SU-DHL-6 (cell line): ENCODE measurements at regions not wholly inside any gene's neighbourhood (a gene's known extent, or its start where the extent isn't known, plus 50 kb on each side); places are given as distances from the start of the nearest gene placed in this dataset.

Experiments
- EZH2phosphoT487 ChIP-seq: fragments of 200-600 bp; sonication (generic), shearing (Covaris generic); conservative IDR thresholded peaks from 2 replicates; pipeline ENCODE4 v1.6.1; 2018; ENCODE audit warnings: mild to moderate bottlenecking, antibody characterized with exemption, low read length, moderate library complexity, mixed read lengths
- TF ChIP-seq, protein P1 (sequence below): fragments of 200-600 bp; sonication (generic); IDR thresholded peaks from one replicate; pipeline ENCODE4 v1.5.1; 2017; ENCODE audit warnings: antibody characterized with exemption, mild to moderate bottlenecking, low read length, moderate library complexity; ENCODE audit not compliant: insufficient read depth, poor library complexity, severe bottlenecking

DNA sequence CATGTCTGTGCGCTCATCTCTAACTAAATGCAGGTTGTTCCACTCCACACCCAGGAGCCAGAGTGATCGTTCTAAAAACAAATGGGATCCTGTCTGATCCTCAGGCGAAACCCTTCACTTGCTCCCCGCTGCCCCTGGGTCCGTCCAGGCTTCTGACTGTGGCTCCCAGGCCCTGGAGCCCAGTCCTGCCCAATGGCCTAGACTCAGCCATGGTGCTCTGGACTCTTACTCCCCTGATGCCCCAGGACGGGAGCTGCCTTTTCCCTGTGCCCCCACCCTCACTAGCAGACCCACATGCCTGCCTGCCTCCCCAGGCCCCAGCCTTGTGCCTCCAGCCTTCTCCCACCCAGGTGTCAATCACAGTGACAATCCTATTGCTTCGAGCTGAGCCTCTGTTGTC lies 256.7 kb downstream of the BMP7 start:
- TF ChIP-seq, protein P1, sequence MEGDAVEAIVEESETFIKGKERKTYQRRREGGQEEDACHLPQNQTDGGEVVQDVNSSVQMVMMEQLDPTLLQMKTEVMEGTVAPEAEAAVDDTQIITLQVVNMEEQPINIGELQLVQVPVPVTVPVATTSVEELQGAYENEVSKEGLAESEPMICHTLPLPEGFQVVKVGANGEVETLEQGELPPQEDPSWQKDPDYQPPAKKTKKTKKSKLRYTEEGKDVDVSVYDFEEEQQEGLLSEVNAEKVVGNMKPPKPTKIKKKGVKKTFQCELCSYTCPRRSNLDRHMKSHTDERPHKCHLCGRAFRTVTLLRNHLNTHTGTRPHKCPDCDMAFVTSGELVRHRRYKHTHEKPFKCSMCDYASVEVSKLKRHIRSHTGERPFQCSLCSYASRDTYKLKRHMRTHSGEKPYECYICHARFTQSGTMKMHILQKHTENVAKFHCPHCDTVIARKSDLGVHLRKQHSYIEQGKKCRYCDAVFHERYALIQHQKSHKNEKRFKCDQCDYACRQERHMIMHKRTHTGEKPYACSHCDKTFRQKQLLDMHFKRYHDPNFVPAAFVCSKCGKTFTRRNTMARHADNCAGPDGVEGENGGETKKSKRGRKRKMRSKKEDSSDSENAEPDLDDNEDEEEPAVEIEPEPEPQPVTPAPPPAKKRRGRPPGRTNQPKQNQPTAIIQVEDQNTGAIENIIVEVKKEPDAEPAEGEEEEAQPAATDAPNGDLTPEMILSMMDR = no peak
- no peak for TF ChIP-seq EZH2phosphoT487
